Glutamatergic neuron (in vitro differentiated cells): ENCODE measurements at regions not wholly inside any gene's neighbourhood (a gene's known extent, or its start where the extent isn't known, plus 50 kb on each side); places are given as distances from the start of the nearest gene placed in this dataset.

Source experiments
- DNase-seq: peaks from one replicate; pipeline ENCODE4 v3.0.0; 2022
- H3K27ac Mint-ChIP-seq: one replicate; pipeline ENCODE4 v1.8.0; 2020; ENCODE audit warnings: mild to moderate bottlenecking, mixed read lengths, inconsistent platforms; ENCODE audit not compliant: unreplicated experiment
- H3K27me3 Mint-ChIP-seq: one replicate; pipeline ENCODE4 v1.8.0; 2020; ENCODE audit warnings: mild to moderate bottlenecking, moderate library complexity, mixed read lengths, inconsistent platforms; ENCODE audit not compliant: unreplicated experiment
- H3K36me3 Mint-ChIP-seq: one replicate; pipeline ENCODE4 v1.8.0; 2020; ENCODE audit warnings: mild to moderate bottlenecking, mixed read lengths, inconsistent platforms; ENCODE audit not compliant: unreplicated experiment
- H3K4me1 Mint-ChIP-seq: one replicate; pipeline ENCODE4 v1.8.0; 2020; ENCODE audit warnings: mild to moderate bottlenecking, low read depth, mixed read lengths, inconsistent platforms; ENCODE audit not compliant: unreplicated experiment
- H3K4me3 Mint-ChIP-seq: one replicate; pipeline ENCODE4 v1.8.0; 2020; ENCODE audit warnings: mild to moderate bottlenecking, mixed read lengths, inconsistent platforms; ENCODE audit not compliant: unreplicated experiment
- H3K9me3 Mint-ChIP-seq: one replicate; pipeline ENCODE4 v1.8.0; 2020; ENCODE audit warnings: mild to moderate bottlenecking, moderate library complexity, mixed read lengths, inconsistent platforms; ENCODE audit not compliant: unreplicated experiment
- CTCF ChIP-seq: fragments of 200-600 bp; sonication (generic); IDR thresholded peaks from one replicate; pipeline ENCODE4 v1.5.0; 2021; ENCODE audit not compliant: partially characterized antibody, unreplicated experiment

- no peaks in the 10 kb centered on the region for H3K36me3 Mint-ChIP-seq
- no peak for DNase-seq
- no peak for TF ChIP-seq CTCF
- no peak overlapping the region for H3K4me3 Mint-ChIP-seq
- H3K4me1 Mint-ChIP-seq, result peaks cover 5% of the 10 kb centered on the region
- no peaks in the 10 kb centered on the region for H3K9me3 Mint-ChIP-seq
- H3K27ac Mint-ChIP-seq, result no peak overlapping the region
- no peaks in the 10 kb centered on the region for H3K27me3 Mint-ChIP-seq
Measured at GRCh38 chr2:146227152-146228019, 1617.4 kb upstream of the ACVR2A start.

GRCh38 chr2:146226077-146226476, 1618.8 kb upstream of the ACVR2A start:
- Mint-ChIP-seq H3K9me3 (no peaks in the 10 kb centered on the region), H3K36me3 (no peaks in the 10 kb centered on the region), H3K4me3 (no peak overlapping the region), H3K27ac (no peak overlapping the region), H3K27me3 (no peaks in the 10 kb centered on the region), H3K4me1 (peaks cover 5% of the 10 kb centered on the region)
- TF ChIP-seq CTCF, result no peak
- DNase-seq, result no peak

GRCh38 chr2:146221826-146222225, 1623.0 kb upstream of the ACVR2A start:
- no peak for TF ChIP-seq CTCF
- DNase-seq, result no peak
- Mint-ChIP-seq H3K27ac (no peak overlapping the region), H3K36me3 (no peaks in the 10 kb centered on the region), H3K4me1 (peaks cover 5% of the 10 kb centered on the region), H3K9me3 (no peaks in the 10 kb centered on the region), H3K4me3 (no peak overlapping the region), H3K27me3 (no peaks in the 10 kb centered on the region)

GRCh38 chr2:146220957-146221356, 1623.9 kb upstream of the ACVR2A start:
- no peaks in the 10 kb centered on the region for H3K9me3 Mint-ChIP-seq
- no peaks in the 10 kb centered on the region for H3K36me3 Mint-ChIP-seq
- H3K4me1 Mint-ChIP-seq, result peaks cover 3% of the 10 kb centered on the region
- no peak for DNase-seq
- H3K27me3 Mint-ChIP-seq, result no peaks in the 10 kb centered on the region
- TF ChIP-seq CTCF, result no peak
- H3K27ac Mint-ChIP-seq, result no peak overlapping the region
- no peak overlapping the region for H3K4me3 Mint-ChIP-seq

- no peak for TF ChIP-seq CTCF
- H3K4me3 Mint-ChIP-seq, result no peak overlapping the region
- H3K27me3 Mint-ChIP-seq, result no peaks in the 10 kb centered on the region
- H3K9me3 Mint-ChIP-seq, result no peaks in the 10 kb centered on the region
- no peak overlapping the region for H3K27ac Mint-ChIP-seq
- DNase-seq, result no peak
- H3K4me1 Mint-ChIP-seq, result peaks cover 2% of the 10 kb centered on the region
- H3K36me3 Mint-ChIP-seq, result no peaks in the 10 kb centered on the region
Measured at GRCh38 chr2:146214394-146214929, 1630.4 kb upstream of the ACVR2A start.
